Liver (tissue), 3 donors: ENCODE measurements at regions not wholly inside any gene's neighbourhood (a gene's known extent, or its start where the extent isn't known, plus 50 kb on each side); places are given as distances from the start of the nearest gene placed in this dataset.

Experiments
- EGR1 ChIP-seq, 2 donors: IDR thresholded peaks; 2 replicates each; pipeline ENCODE4 v1.6.1; 2016 to 2018; ENCODE audit warnings: antibody characterized with exemption in 2 of 2, low read depth in 2 of 2
- GABPA ChIP-seq, 2 donors: IDR thresholded peaks in 1 of 2; conservative IDR thresholded peaks in 1 of 2; 2 replicates each; pipeline ENCODE4 v1.6.1; 2016; ENCODE audit warnings: antibody characterized with exemption in 2 of 2, mild to moderate bottlenecking in 1 of 2, moderate library complexity in 1 of 2
- JUND ChIP-seq, 2 donors: IDR thresholded peaks; 2 replicates each; pipeline ENCODE4 v1.6.1; 2016; ENCODE audit warnings: antibody characterized with exemption in 2 of 2
- RAD21 ChIP-seq, 2 donors: IDR thresholded peaks; 2 replicates each; pipeline ENCODE4 v1.6.1; 2016; ENCODE audit warnings: antibody characterized with exemption in 2 of 2, mild to moderate bottlenecking in 2 of 2
- RXRA ChIP-seq, 2 donors: IDR thresholded peaks; 2 replicates each; pipeline ENCODE4 v1.6.1; 2017 to 2018; ENCODE audit warnings: antibody characterized with exemption in 2 of 2, mild to moderate bottlenecking in 1 of 2
- SP1 ChIP-seq: IDR thresholded peaks from 2 replicates; pipeline ENCODE4 v1.6.1; 2018; ENCODE audit warnings: antibody characterized with exemption, mild to moderate bottlenecking
- TAF1 ChIP-seq: conservative IDR thresholded peaks from 2 replicates; pipeline ENCODE4 v1.6.1; 2016; ENCODE audit warnings: antibody characterized with exemption, mild to moderate bottlenecking
- YY1 ChIP-seq: IDR thresholded peaks from 2 replicates; pipeline ENCODE4 v1.6.1; 2016; ENCODE audit warnings: antibody characterized with exemption, mild to moderate bottlenecking
- TF ChIP-seq, protein P1 (sequence below): fragments of 150-350 bp; IDR thresholded peaks from 2 replicates; pipeline ENCODE4 v1.5.1; 2017; ENCODE audit warnings: improper control_type of control experiment, low read depth, low read length; ENCODE audit not compliant: missing input control
- TF ChIP-seq, protein P2 (sequence below): IDR thresholded peaks from 2 replicates; pipeline ENCODE4 v1.6.1; 2016; ENCODE audit warnings: antibody characterized with exemption
- TF ChIP-seq, protein P3 (sequence below): IDR thresholded peaks from 2 replicates; pipeline ENCODE4 v1.6.1; 2016; ENCODE audit warnings: antibody characterized with exemption
- donor health status: healthy.
- donor health status: healthy.

DNA sequence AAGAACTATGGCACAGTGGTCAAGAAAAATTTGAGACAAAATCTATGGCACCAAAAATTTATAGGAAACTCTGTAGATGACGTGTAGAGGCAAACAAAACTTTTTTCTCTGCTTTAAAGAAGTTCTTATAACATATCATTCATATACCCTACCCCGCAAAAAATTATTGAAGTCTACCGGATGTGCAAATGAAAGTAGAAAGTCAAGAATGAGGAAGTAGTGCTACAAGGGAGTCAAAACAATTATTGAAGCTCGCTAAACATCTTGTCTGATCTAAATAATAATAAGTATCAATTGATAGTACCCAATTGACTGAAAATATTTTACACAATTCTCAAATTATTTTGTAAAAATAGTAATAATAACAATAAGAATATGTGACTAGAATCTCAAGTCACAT lies 398.5 kb downstream of the TAF11L14 start:
- TF ChIP-seq, protein P1, sequence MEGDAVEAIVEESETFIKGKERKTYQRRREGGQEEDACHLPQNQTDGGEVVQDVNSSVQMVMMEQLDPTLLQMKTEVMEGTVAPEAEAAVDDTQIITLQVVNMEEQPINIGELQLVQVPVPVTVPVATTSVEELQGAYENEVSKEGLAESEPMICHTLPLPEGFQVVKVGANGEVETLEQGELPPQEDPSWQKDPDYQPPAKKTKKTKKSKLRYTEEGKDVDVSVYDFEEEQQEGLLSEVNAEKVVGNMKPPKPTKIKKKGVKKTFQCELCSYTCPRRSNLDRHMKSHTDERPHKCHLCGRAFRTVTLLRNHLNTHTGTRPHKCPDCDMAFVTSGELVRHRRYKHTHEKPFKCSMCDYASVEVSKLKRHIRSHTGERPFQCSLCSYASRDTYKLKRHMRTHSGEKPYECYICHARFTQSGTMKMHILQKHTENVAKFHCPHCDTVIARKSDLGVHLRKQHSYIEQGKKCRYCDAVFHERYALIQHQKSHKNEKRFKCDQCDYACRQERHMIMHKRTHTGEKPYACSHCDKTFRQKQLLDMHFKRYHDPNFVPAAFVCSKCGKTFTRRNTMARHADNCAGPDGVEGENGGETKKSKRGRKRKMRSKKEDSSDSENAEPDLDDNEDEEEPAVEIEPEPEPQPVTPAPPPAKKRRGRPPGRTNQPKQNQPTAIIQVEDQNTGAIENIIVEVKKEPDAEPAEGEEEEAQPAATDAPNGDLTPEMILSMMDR, result no peak
- TF ChIP-seq GABPA (IDR thresholded peaks at IDR 0.05 in 1 of 2, conservative IDR thresholded peaks at IDR 0.05 in 1 of 2) (no peak), RAD21 (IDR thresholded peaks at IDR 0.05) (no peak), SP1 (no peak), YY1 (no peak), TAF1 (no peak), RXRA (IDR thresholded peaks at IDR 0.05) (no peak), JUND (IDR thresholded peaks at IDR 0.05) (no peak), EGR1 (IDR thresholded peaks at IDR 0.05; ENCODE audit: low read depth in 2 of 2) (no peak)
- TF ChIP-seq, protein P2, sequence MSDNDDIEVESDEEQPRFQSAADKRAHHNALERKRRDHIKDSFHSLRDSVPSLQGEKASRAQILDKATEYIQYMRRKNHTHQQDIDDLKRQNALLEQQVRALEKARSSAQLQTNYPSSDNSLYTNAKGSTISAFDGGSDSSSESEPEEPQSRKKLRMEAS, result no peak
- TF ChIP-seq, protein P3, sequence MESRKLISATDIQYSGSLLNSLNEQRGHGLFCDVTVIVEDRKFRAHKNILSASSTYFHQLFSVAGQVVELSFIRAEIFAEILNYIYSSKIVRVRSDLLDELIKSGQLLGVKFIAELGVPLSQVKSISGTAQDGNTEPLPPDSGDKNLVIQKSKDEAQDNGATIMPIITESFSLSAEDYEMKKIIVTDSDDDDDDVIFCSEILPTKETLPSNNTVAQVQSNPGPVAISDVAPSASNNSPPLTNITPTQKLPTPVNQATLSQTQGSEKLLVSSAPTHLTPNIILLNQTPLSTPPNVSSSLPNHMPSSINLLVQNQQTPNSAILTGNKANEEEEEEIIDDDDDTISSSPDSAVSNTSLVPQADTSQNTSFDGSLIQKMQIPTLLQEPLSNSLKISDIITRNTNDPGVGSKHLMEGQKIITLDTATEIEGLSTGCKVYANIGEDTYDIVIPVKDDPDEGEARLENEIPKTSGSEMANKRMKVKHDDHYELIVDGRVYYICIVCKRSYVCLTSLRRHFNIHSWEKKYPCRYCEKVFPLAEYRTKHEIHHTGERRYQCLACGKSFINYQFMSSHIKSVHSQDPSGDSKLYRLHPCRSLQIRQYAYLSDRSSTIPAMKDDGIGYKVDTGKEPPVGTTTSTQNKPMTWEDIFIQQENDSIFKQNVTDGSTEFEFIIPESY, result no peak
